ENCODE measurements at regions not wholly inside any gene's neighbourhood (a gene's known extent, or its start where the extent isn't known, plus 50 kb on each side); places are given as distances from the start of the nearest gene placed in this dataset.

DNA sequence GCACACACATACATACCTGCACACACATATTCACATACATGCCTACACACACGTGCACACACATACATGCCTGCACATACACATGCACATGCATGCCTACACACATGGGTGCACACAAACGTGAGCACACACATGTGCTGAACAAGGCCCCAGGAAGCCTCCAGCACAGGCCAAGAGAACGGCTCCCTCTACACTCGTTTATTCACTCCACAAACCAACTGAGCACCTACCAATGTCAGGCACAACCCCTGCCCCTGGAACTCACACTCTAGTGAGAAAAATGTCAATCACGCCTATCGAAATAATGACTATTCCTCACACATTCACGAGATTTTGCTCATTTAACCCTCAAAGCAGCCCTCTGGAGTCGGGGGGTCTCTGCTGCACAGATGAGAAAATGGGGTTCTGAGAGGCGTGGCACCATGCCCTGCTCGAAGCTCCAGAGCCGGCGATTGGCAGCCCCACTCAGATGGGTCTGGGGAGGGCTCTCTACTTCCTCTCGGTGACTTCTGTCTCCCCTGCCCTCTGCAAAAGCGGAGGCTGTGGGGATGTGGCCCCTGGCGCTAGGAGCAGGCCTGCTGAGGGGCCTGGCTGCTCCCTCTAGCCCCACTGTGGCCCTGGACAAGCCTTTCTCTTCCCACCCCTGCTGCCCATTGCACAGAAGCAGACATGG lies 90.2 kb upstream of the RUNX3 start:
- Histone ChIP-seq H3K9ac (ENCODE audit: low read depth, low read length) (no peak overlapping the region), H3K27ac (ENCODE audit: low read depth, low read length) (no peak overlapping the region)

DNA sequence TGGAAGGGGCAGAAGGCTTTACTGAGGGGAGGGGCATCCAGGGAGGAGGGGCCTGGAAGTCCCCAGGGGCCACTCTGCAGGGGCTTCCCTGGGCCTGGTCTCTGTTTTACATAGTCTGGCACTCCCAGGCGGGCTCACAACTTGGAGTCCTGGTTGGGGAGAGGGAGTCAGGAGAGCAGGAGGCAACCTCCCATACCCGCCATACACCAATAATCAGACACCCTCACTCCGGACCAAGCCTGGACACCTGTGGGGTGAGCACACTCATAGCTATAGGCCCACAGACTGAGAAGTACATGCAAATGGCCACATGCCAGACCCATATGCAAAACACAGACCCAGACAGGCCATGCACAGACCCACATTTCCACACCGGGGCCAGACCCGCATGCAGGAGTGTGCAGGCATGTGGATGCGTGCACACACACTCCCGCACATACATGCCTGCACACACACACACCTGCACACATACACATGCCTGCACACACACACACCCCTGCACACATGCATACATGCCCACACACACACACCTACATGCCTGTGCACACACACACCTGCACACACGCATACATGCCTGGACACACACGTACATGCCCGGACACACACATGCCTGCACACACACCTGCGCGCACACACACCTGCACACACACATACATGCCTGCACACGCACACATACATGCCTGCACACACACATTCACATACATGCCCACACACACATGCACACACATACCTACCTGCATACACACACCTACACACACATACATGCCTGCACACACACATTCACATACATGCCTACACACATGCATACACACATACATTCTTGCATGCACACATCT lies 89.5 kb upstream of the RUNX3 start:
- Histone ChIP-seq H3K36me3 (ENCODE audit: control insufficient read depth, insufficient read depth, low read length) (no peaks in the 10 kb centered on the region), H3K27me3 (ENCODE audit: control insufficient read depth, insufficient read depth, low read length) (no peaks in the 10 kb centered on the region), H3K27ac (ENCODE audit: low read depth, low read length) (no peak overlapping the region), H3K9ac (ENCODE audit: low read depth, low read length) (no peak overlapping the region), H3K4me1 (ENCODE audit: control insufficient read depth, insufficient read depth, low read length) (peaks cover 10% of the 10 kb centered on the region; the same call in 1 of the 2 replicates), H3K9me3 (ENCODE audit: control insufficient read depth, insufficient read depth, low read length) (no peaks in the 10 kb centered on the region), H3K4me3 (ENCODE audit: low read depth, low read length) (no peak overlapping the region)

More for the DNA sequence above, 90.2 kb upstream of the RUNX3 start:
- H3K36me3 ChIP-seq (ENCODE audit: control insufficient read depth, insufficient read depth, low read length): no peaks in the 10 kb centered on the region
- no peak overlapping the region for H3K4me3 ChIP-seq (ENCODE audit: low read depth, low read length)
- H3K27me3 ChIP-seq (ENCODE audit: control insufficient read depth, insufficient read depth, low read length): no peaks in the 10 kb centered on the region
- H3K4me1 ChIP-seq (ENCODE audit: control insufficient read depth, insufficient read depth, low read length): peaks cover 10% of the 10 kb centered on the region; the same call in 1 of the 2 replicates
- no peaks in the 10 kb centered on the region for H3K9me3 ChIP-seq (ENCODE audit: control insufficient read depth, insufficient read depth, low read length)

DNA sequence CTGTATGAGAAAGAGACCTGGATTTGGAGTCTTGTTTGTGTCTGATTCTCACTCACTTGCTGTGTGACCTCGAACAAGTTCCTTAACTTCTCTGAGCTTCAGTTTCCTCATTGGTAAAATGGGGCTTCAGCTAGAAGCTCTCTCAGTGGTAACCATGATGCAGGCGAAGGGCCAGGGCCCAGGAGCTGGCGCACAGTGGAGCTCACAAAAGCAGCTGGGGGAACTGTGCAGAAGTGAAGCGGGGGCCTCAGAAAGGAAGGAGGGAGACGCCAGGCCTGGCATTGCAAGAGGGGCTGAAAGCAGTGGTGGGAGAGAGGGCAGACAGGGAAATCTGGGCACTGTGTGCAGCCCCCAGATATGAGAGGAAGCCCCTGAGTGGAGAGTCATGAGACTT lies 88.9 kb upstream of the RUNX3 start:
- Histone ChIP-seq H3K4me3 (ENCODE audit: low read depth, low read length) (no peak overlapping the region), H3K9me3 (ENCODE audit: control insufficient read depth, insufficient read depth, low read length) (no peaks in the 10 kb centered on the region), H3K4me1 (ENCODE audit: control insufficient read depth, insufficient read depth, low read length) (peaks cover 10% of the 10 kb centered on the region; the same call in 1 of the 2 replicates), H3K9ac (ENCODE audit: low read depth, low read length) (no peak overlapping the region), H3K36me3 (ENCODE audit: control insufficient read depth, insufficient read depth, low read length) (no peaks in the 10 kb centered on the region), H3K27me3 (ENCODE audit: control insufficient read depth, insufficient read depth, low read length) (no peaks in the 10 kb centered on the region), H3K27ac (ENCODE audit: low read depth, low read length) (no peak overlapping the region)

DNA sequence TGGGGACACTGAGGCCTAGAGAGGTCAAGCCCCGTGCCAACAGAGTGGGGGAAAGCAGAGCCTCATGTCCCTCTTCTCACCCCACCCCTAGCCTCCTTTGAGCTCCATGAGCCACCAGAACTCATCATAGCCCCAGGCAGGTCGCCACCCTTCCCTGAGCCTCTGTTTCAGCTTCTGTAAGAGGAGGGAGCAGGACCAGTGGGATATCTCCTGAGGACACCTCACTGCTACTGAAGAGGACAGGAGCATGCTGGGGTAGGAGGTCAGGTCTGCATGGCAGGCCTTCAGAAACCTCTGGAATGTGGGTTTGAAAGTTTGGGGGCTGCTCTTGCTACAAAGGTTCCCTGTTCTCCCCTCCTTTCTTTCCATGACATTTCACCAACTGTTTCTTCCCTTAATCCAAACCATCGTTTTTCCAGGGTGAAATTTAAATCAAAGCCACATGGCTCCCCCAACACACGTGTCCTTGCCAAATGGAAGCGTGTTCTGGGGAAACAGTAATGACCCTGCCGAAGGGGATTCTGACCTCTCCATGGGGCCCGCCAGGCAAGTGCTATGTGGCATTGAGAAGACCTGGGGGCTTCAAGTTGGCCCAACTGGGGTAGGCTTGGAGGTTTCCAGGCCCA lies 88.1 kb upstream of the RUNX3 start:
- Histone ChIP-seq H3K9ac (ENCODE audit: low read depth, low read length) (no peak overlapping the region), H3K27ac (ENCODE audit: low read depth, low read length) (no peak overlapping the region)

DNA sequence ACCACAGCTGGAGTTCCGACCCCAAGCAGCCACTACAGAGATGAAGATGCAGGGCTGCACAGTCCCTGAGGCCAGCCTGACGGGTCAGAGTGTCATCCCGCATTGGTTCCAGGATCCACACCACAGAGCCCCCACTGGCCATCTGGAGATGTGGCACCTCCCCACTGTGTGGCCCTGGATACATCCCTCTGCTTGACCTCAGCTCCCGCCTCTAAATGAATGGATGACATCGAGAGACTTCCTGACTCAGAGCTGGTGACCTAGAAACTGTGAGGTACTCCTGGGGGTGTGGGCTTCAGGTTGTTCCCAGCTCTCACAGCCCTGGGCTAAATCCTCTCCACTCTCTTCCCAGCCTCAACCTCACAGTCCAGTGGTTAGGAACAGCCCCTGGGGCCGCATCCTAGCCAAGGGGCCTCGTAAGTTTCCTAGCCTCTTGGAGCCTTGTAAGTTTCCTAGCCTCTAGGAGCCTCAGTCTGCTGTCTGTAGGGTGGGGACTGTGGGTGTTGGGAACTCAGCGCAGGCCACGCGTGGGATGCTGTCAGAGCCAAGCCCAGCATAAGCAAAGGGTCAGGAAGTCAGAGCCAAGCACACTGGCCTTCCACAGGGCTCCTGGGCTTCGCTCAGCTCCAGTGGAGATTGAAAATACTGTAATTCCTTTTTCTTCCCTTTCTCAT lies 87.5 kb upstream of the RUNX3 start:
- Histone ChIP-seq H3K9me3 (ENCODE audit: control insufficient read depth, insufficient read depth, low read length) (no peaks in the 10 kb centered on the region), H3K9ac (ENCODE audit: low read depth, low read length) (no peak overlapping the region), H3K4me1 (ENCODE audit: control insufficient read depth, insufficient read depth, low read length) (peaks cover 2% of the 10 kb centered on the region; the same call in 1 of the 2 replicates), H3K36me3 (ENCODE audit: control insufficient read depth, insufficient read depth, low read length) (no peaks in the 10 kb centered on the region), H3K27ac (ENCODE audit: low read depth, low read length) (no peak overlapping the region), H3K27me3 (ENCODE audit: control insufficient read depth, insufficient read depth, low read length) (no peaks in the 10 kb centered on the region), H3K4me3 (ENCODE audit: low read depth, low read length) (no peak overlapping the region)

More for the DNA sequence above, 88.1 kb upstream of the RUNX3 start:
- H3K9me3 ChIP-seq (ENCODE audit: control insufficient read depth, insufficient read depth, low read length): no peaks in the 10 kb centered on the region
- no peaks in the 10 kb centered on the region for H3K27me3 ChIP-seq (ENCODE audit: control insufficient read depth, insufficient read depth, low read length)
- H3K36me3 ChIP-seq (ENCODE audit: control insufficient read depth, insufficient read depth, low read length): no peaks in the 10 kb centered on the region
- peaks cover 9% of the 10 kb centered on the region; the same call in 1 of the 2 replicates for H3K4me1 ChIP-seq (ENCODE audit: control insufficient read depth, insufficient read depth, low read length)
- H3K4me3 ChIP-seq (ENCODE audit: low read depth, low read length): no peak overlapping the region

DNA sequence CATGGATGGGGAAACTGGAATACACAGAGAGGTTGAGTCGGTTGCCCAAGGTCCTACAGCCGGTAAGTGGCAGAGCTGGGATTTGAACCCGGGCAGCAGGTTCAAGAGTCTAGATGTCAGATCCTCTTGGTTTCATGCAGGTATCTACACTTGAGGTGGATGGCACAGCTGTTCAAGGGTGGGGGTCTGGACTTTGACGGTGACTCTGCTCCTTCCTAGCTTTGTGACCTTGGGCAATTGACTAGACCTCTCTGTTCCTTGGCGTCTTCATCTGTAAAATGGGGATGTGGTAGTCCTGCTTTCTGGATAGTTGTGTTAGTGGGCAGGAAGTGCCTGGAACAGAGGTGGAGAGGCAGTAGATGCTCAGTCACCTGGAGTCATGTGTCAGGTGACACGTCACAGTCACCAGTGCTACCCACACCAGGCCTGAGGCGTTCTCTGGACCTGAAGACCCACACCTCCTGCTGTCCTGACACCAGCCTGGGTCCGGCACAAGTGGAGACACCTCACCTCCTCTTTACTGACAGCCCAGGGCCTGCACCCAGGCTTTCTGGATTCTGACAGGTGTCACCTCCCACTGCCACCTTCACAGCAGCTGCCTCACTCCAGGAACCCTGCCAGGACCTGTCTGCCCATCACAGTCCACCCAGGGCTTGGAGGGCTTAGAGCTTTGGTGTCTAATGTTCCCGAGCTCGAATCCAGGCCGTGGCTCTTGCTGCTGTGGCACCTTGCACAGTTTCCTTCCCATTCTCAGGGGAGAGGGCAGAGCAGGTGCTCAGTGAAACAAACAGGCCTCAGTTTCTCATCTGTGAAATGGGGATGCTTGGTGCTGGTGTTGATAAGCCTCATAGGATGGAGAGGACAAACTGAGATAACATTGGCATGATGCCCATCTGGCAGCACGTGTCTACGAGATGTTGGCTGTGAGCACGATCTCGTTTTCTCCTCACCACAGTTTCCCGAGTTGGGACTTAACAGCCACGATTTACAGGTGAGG lies 83.2 kb upstream of the RUNX3 start:
- no peaks in the 10 kb centered on the region for H3K36me3 ChIP-seq (ENCODE audit: control insufficient read depth, insufficient read depth, low read length)
- H3K27ac ChIP-seq (ENCODE audit: low read depth, low read length): no peak overlapping the region

DNA sequence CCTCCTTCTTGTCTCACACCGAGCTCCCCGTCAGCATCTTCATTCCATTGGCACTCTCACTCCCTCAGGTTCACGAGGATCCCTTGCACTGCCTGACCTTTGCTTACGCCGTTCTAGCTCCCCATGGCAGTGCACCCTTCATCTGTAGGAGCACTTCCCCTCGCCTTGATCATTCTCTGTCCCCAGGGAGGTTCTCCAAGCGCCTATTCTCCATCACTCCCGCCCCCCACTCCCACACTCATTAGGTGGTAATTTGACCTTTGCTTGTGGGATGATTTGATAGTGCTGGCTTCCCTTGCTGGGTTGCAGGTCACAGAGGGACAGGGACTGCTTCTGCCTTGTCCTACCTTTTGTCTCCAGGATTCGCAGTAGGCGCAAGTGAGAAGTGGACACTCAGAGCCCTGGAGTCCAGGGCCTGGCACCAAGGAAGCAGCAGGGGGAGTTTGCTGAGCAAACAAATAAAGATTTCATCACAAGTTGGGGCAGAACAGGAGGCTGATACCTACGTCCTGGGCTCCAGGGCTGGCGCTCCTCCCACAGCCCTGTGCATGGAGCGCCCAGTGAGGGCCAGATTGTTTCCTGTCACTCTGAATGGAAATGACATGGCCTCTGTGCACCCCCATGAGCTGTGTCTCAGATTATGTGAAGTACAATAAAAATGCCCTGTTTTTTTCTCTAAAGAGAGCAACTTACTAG lies 82.0 kb upstream of the RUNX3 start:
- H3K9me3 ChIP-seq (ENCODE audit: control insufficient read depth, insufficient read depth, low read length): no peaks in the 10 kb centered on the region
- H3K4me3 ChIP-seq (ENCODE audit: low read depth, low read length): no peak overlapping the region
- H3K27ac ChIP-seq (ENCODE audit: low read depth, low read length): no peak overlapping the region
- no peak overlapping the region for H3K9ac ChIP-seq (ENCODE audit: low read depth, low read length)
- 0 out of 2 replicates have a peak, but pooled peaks cover 6% of the 10 kb centered on the region for H3K4me1 ChIP-seq (ENCODE audit: control insufficient read depth, insufficient read depth, low read length)
- H3K27me3 ChIP-seq (ENCODE audit: control insufficient read depth, insufficient read depth, low read length): no peaks in the 10 kb centered on the region
- no peaks in the 10 kb centered on the region for H3K36me3 ChIP-seq (ENCODE audit: control insufficient read depth, insufficient read depth, low read length)

More for the DNA sequence above, 83.2 kb upstream of the RUNX3 start:
- no peak overlapping the region for H3K9ac ChIP-seq (ENCODE audit: low read depth, low read length)
- no peaks in the 10 kb centered on the region for H3K9me3 ChIP-seq (ENCODE audit: control insufficient read depth, insufficient read depth, low read length)
- H3K4me1 ChIP-seq (ENCODE audit: control insufficient read depth, insufficient read depth, low read length): 0 out of 2 replicates have a peak, but pooled peaks cover 6% of the 10 kb centered on the region
- H3K27me3 ChIP-seq (ENCODE audit: control insufficient read depth, insufficient read depth, low read length): no peaks in the 10 kb centered on the region
- no peak overlapping the region for H3K4me3 ChIP-seq (ENCODE audit: low read depth, low read length)

DNA sequence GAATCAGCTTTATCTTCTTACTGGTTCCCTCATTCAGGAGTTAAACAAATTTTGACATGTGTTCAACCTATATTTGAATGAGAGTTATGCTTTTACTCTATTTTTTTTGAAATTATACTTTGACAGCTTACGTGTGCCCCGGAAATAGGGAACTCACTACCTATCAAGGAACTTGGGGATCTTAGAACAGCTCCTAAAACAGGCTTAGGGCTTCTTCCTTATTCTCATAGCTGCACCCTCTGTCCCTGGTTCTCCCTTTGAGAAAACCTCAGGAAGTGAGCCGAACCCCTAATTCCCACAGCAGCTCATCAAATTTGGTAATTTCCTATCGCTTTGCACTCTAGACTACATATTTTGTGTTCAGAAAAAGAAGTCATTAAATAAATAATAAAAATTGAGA lies 81.2 kb upstream of the RUNX3 start:
- no peaks in the 10 kb centered on the region for H3K9me3 ChIP-seq (ENCODE audit: control insufficient read depth, insufficient read depth, low read length)
- no peak overlapping the region for H3K27ac ChIP-seq (ENCODE audit: low read depth, low read length)
- no peak overlapping the region for H3K9ac ChIP-seq (ENCODE audit: low read depth, low read length)
- H3K4me3 ChIP-seq (ENCODE audit: low read depth, low read length): no peak overlapping the region
- H3K4me1 ChIP-seq (ENCODE audit: control insufficient read depth, insufficient read depth, low read length): peaks cover 12% of the 10 kb centered on the region; the same call in 1 of the 2 replicates
- H3K27me3 ChIP-seq (ENCODE audit: control insufficient read depth, insufficient read depth, low read length): no peaks in the 10 kb centered on the region
- H3K36me3 ChIP-seq (ENCODE audit: control insufficient read depth, insufficient read depth, low read length): no peaks in the 10 kb centered on the region

DNA sequence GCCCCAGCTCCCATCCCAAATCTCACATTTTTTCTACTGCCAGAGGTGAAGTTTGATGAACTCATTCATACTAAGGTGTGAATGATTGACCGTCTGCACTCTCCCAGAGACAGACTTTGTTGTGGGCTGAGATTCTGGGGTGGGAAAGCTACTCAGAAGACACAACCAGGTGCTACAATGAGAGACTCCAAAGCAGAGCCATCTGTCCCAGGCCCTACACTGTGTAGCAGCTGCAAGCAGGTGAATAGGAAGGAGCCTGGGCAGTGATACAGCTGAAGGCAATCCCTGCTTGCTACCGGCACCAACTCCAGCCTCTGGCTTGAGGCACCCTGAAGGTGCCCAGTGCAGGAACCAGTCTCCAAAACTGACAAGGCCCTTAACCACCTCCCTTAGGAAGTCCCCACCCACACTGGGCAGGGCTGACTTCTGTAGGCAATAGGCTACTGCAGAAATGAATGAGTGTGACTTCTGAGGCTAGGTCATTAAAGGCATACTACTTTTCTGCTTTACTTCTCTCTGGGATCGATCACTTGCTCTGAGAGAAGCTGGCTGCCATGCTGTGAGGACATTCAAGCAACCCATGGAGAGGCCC lies 79.7 kb upstream of the RUNX3 start:
- H3K27ac ChIP-seq (ENCODE audit: low read depth, low read length): no peak overlapping the region
- H3K27me3 ChIP-seq (ENCODE audit: control insufficient read depth, insufficient read depth, low read length): no peaks in the 10 kb centered on the region
- H3K4me3 ChIP-seq (ENCODE audit: low read depth, low read length): no peak overlapping the region
- no peaks in the 10 kb centered on the region for H3K36me3 ChIP-seq (ENCODE audit: control insufficient read depth, insufficient read depth, low read length)
- peaks cover 12% of the 10 kb centered on the region; the same call in 1 of the 2 replicates for H3K4me1 ChIP-seq (ENCODE audit: control insufficient read depth, insufficient read depth, low read length)
- no peaks in the 10 kb centered on the region for H3K9me3 ChIP-seq (ENCODE audit: control insufficient read depth, insufficient read depth, low read length)
- no peak overlapping the region for H3K9ac ChIP-seq (ENCODE audit: low read depth, low read length)
